H1 (cell line): ENCODE measurements at regions not wholly inside any gene's neighbourhood (a gene's known extent, or its start where the extent isn't known, plus 50 kb on each side); places are given as distances from the start of the nearest gene placed in this dataset.

Experiments used
- HDAC6 ChIP-seq: IDR thresholded peaks from one replicate; pipeline ENCODE4 v1.7.1; 2012; ENCODE audit warnings: low read depth, mild to moderate bottlenecking, inconsistent platforms, low read length, moderate library complexity
- NANOG ChIP-seq: IDR thresholded peaks from 2 replicates; pipeline ENCODE4 v1.6.1; 2011; ENCODE audit warnings: low read length, low read depth, mild to moderate bottlenecking, inconsistent platforms; ENCODE audit not compliant: insufficient read depth, poor library complexity, severe bottlenecking
- SP1 ChIP-seq: IDR thresholded peaks from 2 replicates; pipeline ENCODE4 v1.6.1; 2011; ENCODE audit warnings: low read depth, low read length
- TF ChIP-seq, protein P1 (sequence below), 3 experiments: IDR thresholded peaks; 1 replicate in 2 of 3; 2 replicates in 1 of 3; pipeline versions ENCODE4 v1.5.1 to v1.6.1; 2011; ENCODE audit warnings: low read length in 3 of 3, mild to moderate bottlenecking in 3 of 3, inconsistent platforms in 2 of 3, low read depth in 1 of 3, moderate library complexity in 1 of 3; ENCODE audit not compliant: insufficient read depth in 1 of 3; ENCODE audit errors: control extremely low read depth in 1 of 3

DNA sequence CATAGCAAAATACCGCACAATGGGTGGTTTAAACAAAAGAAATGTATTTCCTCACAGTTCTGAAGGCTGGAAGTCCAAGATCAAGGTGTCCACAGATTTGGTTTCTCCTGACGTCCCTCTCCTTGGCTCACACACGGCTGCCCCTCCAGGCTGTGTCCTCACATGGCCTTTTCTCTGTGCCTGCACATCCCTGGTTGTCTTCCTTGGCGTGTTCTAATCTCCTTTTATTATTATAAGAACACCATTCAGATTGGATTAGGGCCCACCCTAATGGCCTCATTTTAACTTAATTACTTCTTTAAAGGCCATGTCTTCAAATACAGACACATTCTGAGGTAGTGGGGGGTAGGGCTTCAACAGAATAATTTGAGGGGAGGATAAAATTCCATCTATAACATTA is 87.9 kb downstream of the FZD1 start (continued):
- TF ChIP-seq, protein P1, sequence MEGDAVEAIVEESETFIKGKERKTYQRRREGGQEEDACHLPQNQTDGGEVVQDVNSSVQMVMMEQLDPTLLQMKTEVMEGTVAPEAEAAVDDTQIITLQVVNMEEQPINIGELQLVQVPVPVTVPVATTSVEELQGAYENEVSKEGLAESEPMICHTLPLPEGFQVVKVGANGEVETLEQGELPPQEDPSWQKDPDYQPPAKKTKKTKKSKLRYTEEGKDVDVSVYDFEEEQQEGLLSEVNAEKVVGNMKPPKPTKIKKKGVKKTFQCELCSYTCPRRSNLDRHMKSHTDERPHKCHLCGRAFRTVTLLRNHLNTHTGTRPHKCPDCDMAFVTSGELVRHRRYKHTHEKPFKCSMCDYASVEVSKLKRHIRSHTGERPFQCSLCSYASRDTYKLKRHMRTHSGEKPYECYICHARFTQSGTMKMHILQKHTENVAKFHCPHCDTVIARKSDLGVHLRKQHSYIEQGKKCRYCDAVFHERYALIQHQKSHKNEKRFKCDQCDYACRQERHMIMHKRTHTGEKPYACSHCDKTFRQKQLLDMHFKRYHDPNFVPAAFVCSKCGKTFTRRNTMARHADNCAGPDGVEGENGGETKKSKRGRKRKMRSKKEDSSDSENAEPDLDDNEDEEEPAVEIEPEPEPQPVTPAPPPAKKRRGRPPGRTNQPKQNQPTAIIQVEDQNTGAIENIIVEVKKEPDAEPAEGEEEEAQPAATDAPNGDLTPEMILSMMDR (IDR thresholded peaks at IDR 0.05; ENCODE audit: control extremely low read depth in 1 of 3, insufficient read depth in 1 of 3, low read depth in 1 of 3, low read length in 3 of 3), result no peak
- no peak for TF ChIP-seq HDAC6
- no peak for TF ChIP-seq SP1
- TF ChIP-seq NANOG, result no peak
